WI38 (cell line): ENCODE measurements at regions not wholly inside any gene's neighbourhood (a gene's known extent, or its start where the extent isn't known, plus 50 kb on each side); places are given as distances from the start of the nearest gene placed in this dataset.

Experiments used
- H3K4me3 ChIP-seq: 2 replicates; pipeline ENCODE4 v1.5.1; 2011; ENCODE audit warnings: low read depth, mild to moderate bottlenecking, control low read depth, low read length
- TF ChIP-seq, protein P1 (sequence below): IDR thresholded peaks from 2 replicates; pipeline ENCODE4 v1.5.1; 2012; ENCODE audit warnings: low read depth, mild to moderate bottlenecking, control low read depth, low read length

DNA sequence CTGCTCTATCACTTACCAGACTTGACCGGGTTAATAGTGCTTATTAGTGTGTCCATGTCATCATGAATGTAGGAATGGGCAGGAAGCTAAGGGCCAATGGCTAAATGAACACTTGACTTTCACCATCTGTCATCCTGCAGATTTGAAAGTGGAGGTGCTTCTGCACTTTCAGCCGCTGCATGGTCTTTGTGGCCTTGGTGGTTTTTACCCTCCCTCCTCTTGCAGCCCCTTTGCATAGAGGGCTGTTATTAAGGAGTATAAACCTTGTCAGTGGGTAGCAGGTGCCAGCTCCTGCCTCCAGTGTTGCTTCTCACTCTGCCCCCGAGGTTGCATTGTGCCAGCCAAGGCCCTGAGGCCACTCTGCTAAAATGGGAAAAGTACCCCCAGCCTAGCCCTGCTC, 122.2 kb upstream of the TNFAIP3 start:
- TF ChIP-seq, protein P1, sequence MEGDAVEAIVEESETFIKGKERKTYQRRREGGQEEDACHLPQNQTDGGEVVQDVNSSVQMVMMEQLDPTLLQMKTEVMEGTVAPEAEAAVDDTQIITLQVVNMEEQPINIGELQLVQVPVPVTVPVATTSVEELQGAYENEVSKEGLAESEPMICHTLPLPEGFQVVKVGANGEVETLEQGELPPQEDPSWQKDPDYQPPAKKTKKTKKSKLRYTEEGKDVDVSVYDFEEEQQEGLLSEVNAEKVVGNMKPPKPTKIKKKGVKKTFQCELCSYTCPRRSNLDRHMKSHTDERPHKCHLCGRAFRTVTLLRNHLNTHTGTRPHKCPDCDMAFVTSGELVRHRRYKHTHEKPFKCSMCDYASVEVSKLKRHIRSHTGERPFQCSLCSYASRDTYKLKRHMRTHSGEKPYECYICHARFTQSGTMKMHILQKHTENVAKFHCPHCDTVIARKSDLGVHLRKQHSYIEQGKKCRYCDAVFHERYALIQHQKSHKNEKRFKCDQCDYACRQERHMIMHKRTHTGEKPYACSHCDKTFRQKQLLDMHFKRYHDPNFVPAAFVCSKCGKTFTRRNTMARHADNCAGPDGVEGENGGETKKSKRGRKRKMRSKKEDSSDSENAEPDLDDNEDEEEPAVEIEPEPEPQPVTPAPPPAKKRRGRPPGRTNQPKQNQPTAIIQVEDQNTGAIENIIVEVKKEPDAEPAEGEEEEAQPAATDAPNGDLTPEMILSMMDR = no peak
- H3K4me3 ChIP-seq = no peak overlapping the region

DNA sequence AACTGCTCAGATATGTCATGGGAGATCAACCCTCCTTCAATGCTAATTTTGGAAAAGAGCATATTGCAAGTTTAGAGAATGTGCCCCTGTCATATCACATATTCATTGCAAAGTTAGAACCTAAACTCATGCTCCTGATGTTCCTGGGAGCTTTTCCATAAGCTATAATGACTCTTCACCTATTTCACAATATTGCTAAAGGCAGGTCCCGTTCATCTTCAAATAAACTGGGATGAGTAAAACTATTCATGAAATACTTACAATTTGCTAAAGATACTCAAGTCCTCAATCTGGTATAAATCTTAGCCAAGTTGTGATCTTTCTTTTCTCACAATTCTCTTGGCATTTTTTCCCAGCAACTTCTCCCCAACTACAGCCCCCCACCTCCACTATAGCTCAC, 121.7 kb upstream of the TNFAIP3 start:
- no peak overlapping the region for H3K4me3 ChIP-seq
- TF ChIP-seq, protein P1 = no peak

DNA sequence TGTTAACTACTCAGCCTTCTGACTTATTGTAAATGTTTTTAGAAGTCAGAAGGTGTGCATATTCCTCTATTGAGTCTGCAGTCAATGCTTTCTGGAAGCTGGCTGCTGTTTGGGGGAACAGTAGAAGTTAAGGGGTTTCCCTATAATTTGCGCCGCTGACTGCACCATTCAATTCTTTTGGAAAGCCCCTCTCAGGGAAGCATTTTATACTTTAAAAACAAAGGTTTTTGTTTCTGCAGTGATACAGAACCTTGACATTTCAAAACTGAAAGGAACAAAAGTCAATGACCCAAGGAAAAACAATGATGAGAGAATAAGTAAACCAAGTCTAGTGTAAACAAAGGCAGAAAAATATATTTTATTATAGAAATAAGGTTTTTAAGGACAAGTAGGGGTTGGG, 120.8 kb upstream of the TNFAIP3 start:
- H3K4me3 ChIP-seq = no peak overlapping the region
- TF ChIP-seq, protein P1 = no peak

DNA sequence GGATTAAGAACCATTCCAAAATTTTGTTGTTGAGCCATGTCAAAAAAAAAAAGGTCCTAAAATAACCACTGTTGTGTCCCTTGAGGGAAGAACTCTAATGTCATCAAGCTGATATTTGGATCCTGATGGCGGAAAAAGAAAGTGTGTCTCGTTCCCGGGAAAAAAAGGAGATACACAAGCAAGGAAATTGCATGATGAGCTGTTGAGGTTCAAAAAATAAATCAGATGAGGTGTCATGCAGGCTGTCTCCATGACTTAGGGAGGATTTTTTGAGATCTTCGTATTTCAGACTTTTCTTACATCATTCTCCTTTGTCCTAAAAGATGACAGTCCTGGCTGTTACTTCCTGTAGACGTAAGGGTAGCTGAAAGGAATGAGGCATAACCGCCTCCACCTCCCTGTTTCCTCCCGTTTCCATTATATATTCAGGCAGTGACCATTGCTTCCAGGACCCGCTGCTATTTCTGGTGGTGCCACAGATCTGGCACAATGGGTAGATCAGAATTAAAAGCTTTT, 117.3 kb upstream of the TNFAIP3 start:
- H3K4me3 ChIP-seq = no peak overlapping the region

DNA sequence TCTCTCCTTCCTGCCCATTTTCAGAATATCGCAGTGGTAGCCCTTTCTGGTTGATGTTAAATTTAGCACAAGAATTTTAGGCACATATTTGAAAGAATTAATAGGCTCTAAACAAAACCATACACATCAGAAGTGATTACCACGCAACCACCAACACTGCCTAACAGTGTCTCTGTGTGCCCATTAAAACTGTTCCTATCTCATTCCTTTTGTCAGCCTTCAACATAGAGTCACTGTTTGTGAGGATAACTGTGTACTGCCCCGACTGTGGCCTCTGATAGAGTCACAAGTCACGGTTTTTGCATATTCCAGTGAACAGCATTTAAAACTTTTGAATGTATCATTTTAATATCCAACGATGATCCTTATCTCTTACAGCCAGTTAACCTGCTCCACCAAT, 116.8 kb upstream of the TNFAIP3 start:
- no peak overlapping the region for H3K4me3 ChIP-seq
- TF ChIP-seq, protein P1 = no peak

More for the DNA sequence above, 117.3 kb upstream of the TNFAIP3 start:
- TF ChIP-seq, protein P1 = no peak

DNA sequence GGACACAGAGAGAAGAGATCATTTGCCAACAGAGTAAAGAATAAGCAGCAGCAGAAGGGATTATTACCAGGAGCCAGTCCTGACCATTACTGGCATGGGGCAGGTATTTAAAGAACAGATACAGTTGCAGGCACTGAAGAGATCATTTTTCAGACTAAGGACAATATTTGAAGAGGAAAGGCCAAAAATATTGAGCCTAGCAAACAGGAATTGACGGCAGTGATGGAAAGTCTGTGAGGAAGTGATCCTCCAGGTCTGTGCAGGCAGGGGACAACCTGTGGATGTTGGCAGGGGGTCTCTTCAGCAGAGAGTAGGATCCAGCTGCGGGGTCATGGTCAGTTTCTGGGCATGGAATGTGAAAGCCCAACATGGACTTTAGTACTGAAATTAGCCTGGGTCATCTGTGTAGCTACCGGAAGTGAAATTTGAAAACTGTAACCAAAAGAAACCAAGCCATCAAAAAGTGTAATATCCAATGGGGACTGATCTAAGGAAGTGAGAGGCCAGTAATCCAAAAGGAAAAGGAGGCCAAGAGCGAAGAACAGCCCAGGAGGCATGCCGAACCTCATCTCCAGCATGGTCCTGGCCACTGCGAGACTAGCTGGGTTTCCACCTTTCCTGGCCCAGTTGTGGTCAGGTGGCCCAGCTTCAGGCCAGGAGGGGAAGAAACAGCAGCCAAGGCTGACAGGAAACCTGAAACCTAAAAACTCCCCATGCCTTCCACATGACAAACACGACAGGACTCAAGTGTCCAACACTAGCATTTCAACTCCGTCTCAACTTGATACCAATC, 115.1 kb upstream of the TNFAIP3 start:
- no peak overlapping the region for H3K4me3 ChIP-seq
- TF ChIP-seq, protein P1 = no peak

DNA sequence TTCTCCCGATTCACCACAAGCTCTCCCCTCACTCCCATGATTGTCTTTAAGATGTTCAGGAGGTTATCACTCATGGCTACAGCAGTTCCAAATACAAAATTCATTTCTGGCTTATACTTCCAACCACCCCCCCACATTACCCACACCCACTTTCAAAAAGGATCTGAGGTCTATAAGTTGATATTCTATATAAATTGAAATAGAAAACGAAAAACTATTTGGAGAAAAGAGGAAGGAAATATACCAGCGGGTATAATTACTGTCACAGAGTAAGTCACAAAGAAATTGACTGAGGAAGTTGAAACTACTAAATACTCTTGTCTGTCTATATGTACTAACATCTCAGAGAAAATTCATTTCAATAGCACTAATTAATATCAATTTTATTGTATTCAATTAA, 112.7 kb upstream of the TNFAIP3 start:
- H3K4me3 ChIP-seq = no peak overlapping the region
- TF ChIP-seq, protein P1 = no peak
